Kidney (tissue), 13 donors: ENCODE measurements at regions not wholly inside any gene's neighbourhood (a gene's known extent, or its start where the extent isn't known, plus 50 kb on each side); places are given as distances from the start of the nearest gene placed in this dataset.

Source experiments
- DNase-seq, 5 donors: peaks; one replicate each; pipeline ENCODE4 v3.0.0-alpha.2; 2013 to 2020
- FAIRE-seq: peaks from 2 replicates; lab custom pipeline; 2012; peaks lifted over from hg19 to GRCh38; lab: Jason Lieb, UNC
- H3K27ac ChIP-seq, 2 donors: one replicate each; pipeline ENCODE4 v1.7.0; 2013; ENCODE audit warnings: low read depth in 2 of 2, low read length in 2 of 2, inconsistent platforms in 1 of 2
- H3K27me3 ChIP-seq: one replicate; pipeline ENCODE4 v1.7.1; 2013; ENCODE audit warnings: low read length, inconsistent platforms; ENCODE audit not compliant: control insufficient read depth, insufficient read depth
- H3K36me3 ChIP-seq, 3 donors: one replicate each; pipeline versions ENCODE4 v1.7.0 to v1.7.1; 2013; ENCODE audit warnings: low read length in 3 of 3, control low read depth in 1 of 3, inconsistent platforms in 1 of 3; ENCODE audit not compliant: insufficient read depth in 3 of 3, control insufficient read depth in 2 of 3
- H3K4me1 ChIP-seq, 3 donors: one replicate each; pipeline versions ENCODE4 v1.7.0 to v1.7.1; 2013; ENCODE audit warnings: low read length in 3 of 3, inconsistent platforms in 1 of 3, low read depth in 1 of 3; ENCODE audit not compliant: control insufficient read depth in 2 of 3, insufficient read depth in 2 of 3
- H3K4me3 ChIP-seq, 3 donors: one replicate each; pipeline versions ENCODE4 v1.7.0 to v1.8.1; 2013; ENCODE audit warnings: low read length in 3 of 3, control low read depth in 1 of 3, inconsistent platforms in 1 of 3
- H3K9ac ChIP-seq, 3 donors: one replicate each; pipeline versions ENCODE4 v1.7.0 to v1.7.1; 2013; ENCODE audit warnings: low read length in 3 of 3, control low read depth in 1 of 3, inconsistent platforms in 1 of 3
- H3K9me3 ChIP-seq, 3 donors: one replicate each; pipeline versions ENCODE4 v1.7.0 to v1.7.1; 2013; ENCODE audit warnings: low read length in 3 of 3, control low read depth in 1 of 3, inconsistent platforms in 1 of 3; ENCODE audit not compliant: control insufficient read depth in 2 of 3, insufficient read depth in 1 of 3
- CTCF ChIP-seq: IDR thresholded peaks from 3 replicates; pipeline ENCODE4 v1.5.1; 2012; ENCODE audit warnings: mild to moderate bottlenecking, moderate library complexity, borderline replicate concordance; ENCODE audit not compliant: insufficient read depth; ENCODE audit errors: extremely low read depth
- intact Hi-C: fragments of 100-400 bp; cut with DNase I; formaldehyde crosslinking; loops from one replicate; pipeline ENCODE4 v1.11.1; 2022
- donor health status: control.
- donor health status: control.
- donor health status: control.
- donor health status: control.
- donor health status: control.
- donor health status: DM: yes; HTN: yes; CAD: no.
- donor health status: Normal renal cell carcinoma (clear cell type).

DNA sequence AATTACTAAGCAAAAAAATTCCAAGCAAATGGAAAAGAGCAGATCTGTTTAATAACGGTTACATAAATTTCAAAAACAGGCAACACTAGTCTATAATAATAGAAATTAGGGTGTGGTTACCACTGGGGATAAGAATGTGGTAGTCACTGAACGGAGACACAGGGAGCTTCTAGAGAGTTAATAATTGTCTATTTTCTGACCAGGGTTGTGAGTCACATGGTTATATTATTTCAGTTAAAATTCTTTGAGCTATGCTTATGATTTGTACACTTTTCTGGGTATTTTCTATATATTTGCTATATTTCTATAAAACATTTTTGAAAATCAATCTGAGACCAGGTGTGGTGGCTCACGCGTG, 433.9 kb upstream of the MAF start:
- no peaks in the 10 kb centered on the region for H3K9me3 ChIP-seq
- H3K36me3 ChIP-seq: no peaks in the 10 kb centered on the region
- H3K4me3 ChIP-seq: no peak overlapping the region
- no peaks in the 10 kb centered on the region for H3K4me1 ChIP-seq
- DNase-seq (no peak), FAIRE-seq (no peak)
- intact Hi-C loops: no loop called here
- no peak overlapping the region for H3K27ac ChIP-seq
- H3K27me3 ChIP-seq: no peaks in the 10 kb centered on the region
- H3K9ac ChIP-seq: no peak overlapping the region
- no peak for TF ChIP-seq CTCF

GRCh38 chr16:80033783-80034468, 433.4 kb upstream of the MAF start:
- Histone ChIP-seq H3K4me1 (no peaks in the 10 kb centered on the region), H3K27ac (no peak overlapping the region), H3K4me3 (no peak overlapping the region), H3K9me3 (no peaks in the 10 kb centered on the region), H3K9ac (no peak overlapping the region), H3K27me3 (no peaks in the 10 kb centered on the region), H3K36me3 (no peaks in the 10 kb centered on the region)
- no peak for TF ChIP-seq CTCF
- intact Hi-C loops: no loop called here
- FAIRE-seq: no peak
- DNase-seq: no peak

- TF ChIP-seq CTCF: no peak
- FAIRE-seq: no peak
- Histone ChIP-seq H3K4me3 (no peak overlapping the region), H3K4me1 (no peaks in the 10 kb centered on the region), H3K27ac (no peak overlapping the region), H3K9me3 (no peaks in the 10 kb centered on the region), H3K9ac (no peak overlapping the region), H3K27me3 (no peaks in the 10 kb centered on the region), H3K36me3 (no peaks in the 10 kb centered on the region)
- DNase-seq: peak in 1 of 5 donors; percentile 1
- intact Hi-C loops: no loop called here
These were observed 429.4 kb upstream of the MAF start for GRCh38 chr16:80029761-80030481.
